GM12878 (cell line): ENCODE measurements at regions not wholly inside any gene's neighbourhood (a gene's known extent, or its start where the extent isn't known, plus 50 kb on each side); places are given as distances from the start of the nearest gene placed in this dataset.

Experiments used
- CTCF ChIP-seq, 3 experiments: IDR thresholded peaks in 2 of 3; conservative IDR thresholded peaks in 1 of 3; 2 replicates each; pipeline ENCODE4 v1.5.1; 2011; ENCODE audit warnings: low read depth in 3 of 3, low read length in 3 of 3, mild to moderate bottlenecking in 3 of 3, control low read depth in 2 of 3, moderate library complexity in 2 of 3, inconsistent platforms in 1 of 3, mixed read lengths in 1 of 3; ENCODE audit not compliant: control insufficient read depth in 2 of 3, insufficient read depth in 1 of 3; ENCODE audit errors: extremely low read depth in 1 of 3
- ESRRA ChIP-seq: IDR thresholded peaks from 2 replicates; pipeline ENCODE4 v1.6.1; 2012; ENCODE audit warnings: mild to moderate bottlenecking, low read length, improper control_type of control experiment
- RBBP5 ChIP-seq: fragments of 200-600 bp; sonication (generic); conservative IDR thresholded peaks from 2 replicates; pipeline ENCODE4 v1.6.1; 2016
- SMC3 ChIP-seq: IDR thresholded peaks from 2 replicates; pipeline ENCODE4 v1.6.1; 2011; ENCODE audit warnings: low read length, improper control_type of control experiment, borderline replicate concordance
- TARDBP ChIP-seq: IDR thresholded peaks from 2 replicates; pipeline ENCODE4 v1.6.1; 2016; ENCODE audit warnings: borderline replicate concordance
- ZNF217 ChIP-seq: fragments of 450-650 bp; IDR thresholded peaks from 2 replicates; pipeline ENCODE4 v1.6.1; 2017; ENCODE audit warnings: antibody characterized with exemption, mild to moderate bottlenecking

- TF ChIP-seq SMC3: no peak
- no peak for TF ChIP-seq ZNF217
- TF ChIP-seq RBBP5: no peak
- no peak for TF ChIP-seq ESRRA
- TF ChIP-seq TARDBP: no peak
- TF ChIP-seq CTCF (IDR thresholded peaks at IDR 0.05 in 2 of 3, conservative IDR thresholded peaks at IDR 0.05 in 1 of 3; ENCODE audit: control insufficient read depth in 2 of 3, extremely low read depth in 1 of 3, insufficient read depth in 1 of 3, low read depth in 3 of 3, low read length in 3 of 3): no peak
Measured at GRCh38 chr10:91048380-91048779, 127.5 kb upstream of the ANKRD1 start.
